Activated CD8-positive, alpha-beta memory T cell treated with anti-CD3 and anti-CD28 coated beads for 36 hours (primary cell): ENCODE measurements at regions not wholly inside any gene's neighbourhood (a gene's known extent, or its start where the extent isn't known, plus 50 kb on each side); places are given as distances from the start of the nearest gene placed in this dataset.

Experiments used
- CTCF ChIA-PET: fragments of 350-600 bp; sonication (Branson Sonifier 250); formaldehyde crosslinking; loops from one replicate; lab custom pipeline; 2021; ENCODE audit warnings: antibody characterized with exemption; lab: Charles Lee
- POLR2A ChIA-PET: fragments of 350-600 bp; sonication (Branson Sonifier 250); formaldehyde crosslinking; loops from one replicate; lab custom pipeline; 2021; ENCODE audit warnings: antibody characterized with exemption; lab: Charles Lee

- ChIA-PET POLR2A (interaction anchor here (0.9 kb wide), 1 partner anchor 65 kb away, joined by 3 read pairs; no protein-coding TSS in a partner anchor), CTCF (no interaction called here)
These were observed 455.7 kb downstream of the FGF9 start for GRCh38 chr13:22126433-22127021.

GRCh38 chr13:22127277-22128164 lies 456.6 kb downstream of the FGF9 start:
- POLR2A ChIA-PET = no interaction called here
- CTCF ChIA-PET = no interaction called here

- CTCF ChIA-PET = no interaction called here
These were observed 457.9 kb downstream of the FGF9 start for GRCh38 chr13:22128441-22129408.

GRCh38 chr13:22130254-22130653 lies 459.4 kb downstream of the FGF9 start:
- ChIA-PET POLR2A (no interaction called here), CTCF (no interaction called here)

More at GRCh38 chr13:22128441-22129408, 457.9 kb downstream of the FGF9 start:
- POLR2A ChIA-PET = no interaction called here

- ChIA-PET CTCF (no interaction called here), POLR2A (no interaction called here)
These were observed 463.4 kb downstream of the FGF9 start for GRCh38 chr13:22134261-22134660.

- CTCF ChIA-PET = interaction anchor here (1.1 kb wide), 1 partner anchor 13 kb away, joined by 3 read pairs; no protein-coding TSS in a partner anchor
- POLR2A ChIA-PET = no interaction called here
These were observed 464.6 kb downstream of the FGF9 start for GRCh38 chr13:22135446-22135845.

GRCh38 chr13:22137361-22138050 lies 466.6 kb downstream of the FGF9 start:
- ChIA-PET POLR2A (no interaction called here), CTCF (no interaction called here)

- CTCF ChIA-PET = no interaction called here
- POLR2A ChIA-PET = no interaction called here
These were observed 468.1 kb downstream of the FGF9 start for GRCh38 chr13:22138947-22139346.

- ChIA-PET CTCF (interaction anchor here (0.6 kb wide), 1 partner anchor 879 kb away, joined by 3 read pairs; no protein-coding TSS in a partner anchor), POLR2A (no interaction called here)
These were observed 470.8 kb downstream of the FGF9 start for GRCh38 chr13:22141716-22142115.

GRCh38 chr13:22143671-22144070 lies 472.8 kb downstream of the FGF9 start:
- CTCF ChIA-PET = no interaction called here
- POLR2A ChIA-PET = no interaction called here

GRCh38 chr13:22144806-22145205 lies 473.9 kb downstream of the FGF9 start:
- CTCF ChIA-PET = interaction anchor here (1.2 kb wide), 1 partner anchor 8 kb away, joined by 3 read pairs; no protein-coding TSS in a partner anchor
- POLR2A ChIA-PET = no interaction called here

GRCh38 chr13:22148187-22148586 lies 477.3 kb downstream of the FGF9 start:
- POLR2A ChIA-PET = no interaction called here
- CTCF ChIA-PET = no interaction called here

- POLR2A ChIA-PET = no interaction called here
- CTCF ChIA-PET = no interaction called here
These were observed 481.9 kb downstream of the FGF9 start for GRCh38 chr13:22152751-22153150.

GRCh38 chr13:22154041-22154440 lies 483.2 kb downstream of the FGF9 start:
- POLR2A ChIA-PET = no interaction called here
- CTCF ChIA-PET = no interaction called here

GRCh38 chr13:22161871-22162270 lies 491.0 kb downstream of the FGF9 start:
- POLR2A ChIA-PET = no interaction called here
- CTCF ChIA-PET = no interaction called here

- ChIA-PET CTCF (no interaction called here), POLR2A (no interaction called here)
These were observed 492.0 kb downstream of the FGF9 start for GRCh38 chr13:22162889-22163288.

GRCh38 chr13:22168437-22169190 lies 497.7 kb downstream of the FGF9 start:
- POLR2A ChIA-PET = no interaction called here
- CTCF ChIA-PET = interaction anchor here (0.6 kb wide), 1 partner anchor 501 kb away, joined by 3 read pairs; no protein-coding TSS in a partner anchor

GRCh38 chr13:22169473-22169872 lies 498.6 kb downstream of the FGF9 start:
- ChIA-PET POLR2A (no interaction called here), CTCF (no interaction called here)
